Activated gamma-delta T cell (primary cell): ENCODE measurements at regions not wholly inside any gene's neighbourhood (a gene's known extent, or its start where the extent isn't known, plus 50 kb on each side); places are given as distances from the start of the nearest gene placed in this dataset.
"Not testable (repeated sequence)": the region's sequence is repeated elsewhere in the genome, so short reads cannot be mapped to it uniquely, and the experiment has no call there.

Experiments
- DNase-seq: peaks from one replicate; lab custom pipeline; 2025; lab: John Stamatoyannopoulos, UW

DNA sequence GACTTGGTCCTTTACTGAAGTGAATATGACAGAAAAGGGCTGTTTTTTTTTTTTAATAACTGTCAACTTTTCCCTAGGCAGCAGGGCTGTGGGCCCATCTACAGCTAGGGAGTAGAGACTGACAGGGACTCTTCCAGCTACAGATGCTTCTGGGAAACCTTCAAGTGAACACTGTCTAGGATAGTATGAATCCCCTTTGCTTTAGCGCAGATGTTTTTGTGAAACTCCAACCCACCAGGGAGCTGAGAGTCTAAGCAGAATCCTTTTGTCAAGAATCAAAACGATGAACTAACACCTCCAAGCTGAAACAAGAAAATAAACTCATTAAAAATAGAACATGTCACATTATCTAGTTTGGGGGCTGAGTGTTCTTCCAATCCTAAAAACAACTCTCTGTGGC, 219.7 kb upstream of the FGF13 start:
- no peak for DNase-seq

GRCh38 chrX:138930583-138930945, 219.0 kb upstream of the FGF13 start:
- no peak for DNase-seq

GRCh38 chrX:138929926-138930582, 218.5 kb upstream of the FGF13 start:
- DNase-seq, result no peak

DNA sequence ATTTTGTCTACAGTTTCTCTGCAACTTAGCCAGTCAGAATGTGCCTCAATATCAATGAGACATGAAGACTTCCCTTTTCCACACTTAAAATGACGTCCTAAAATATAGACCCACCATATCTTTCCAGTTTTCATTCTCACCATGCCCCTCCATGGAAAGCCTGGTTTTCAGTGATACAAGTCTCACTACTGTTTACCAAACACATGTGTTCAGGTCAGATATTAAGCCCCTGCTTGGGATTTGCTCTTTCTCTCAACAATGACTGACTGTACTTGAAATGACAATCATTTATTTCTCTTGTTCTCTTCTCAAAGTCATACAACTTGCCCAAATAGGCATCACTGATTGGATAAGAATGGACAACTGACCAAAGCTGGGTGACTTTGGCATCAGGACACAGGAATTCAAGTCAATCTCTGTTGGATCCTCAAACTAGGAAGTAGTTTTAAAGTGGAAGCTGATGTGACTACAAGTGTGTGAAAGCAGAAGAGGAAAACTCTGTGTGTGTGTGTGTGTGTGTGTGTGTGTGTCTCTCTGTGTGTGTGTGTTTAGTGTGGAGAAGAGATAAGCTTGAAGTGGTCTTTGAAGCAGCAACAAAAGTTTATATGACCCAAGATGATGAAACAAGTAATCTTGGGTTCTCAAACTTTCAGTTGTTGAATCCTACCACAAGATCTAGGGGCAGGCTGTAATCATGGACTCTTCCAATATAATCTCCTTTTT, 217.4 kb upstream of the FGF13 start:
- DNase-seq, result no peak

GRCh38 chrX:138925330-138925729, 213.8 kb upstream of the FGF13 start:
- DNase-seq, result no peak

DNA sequence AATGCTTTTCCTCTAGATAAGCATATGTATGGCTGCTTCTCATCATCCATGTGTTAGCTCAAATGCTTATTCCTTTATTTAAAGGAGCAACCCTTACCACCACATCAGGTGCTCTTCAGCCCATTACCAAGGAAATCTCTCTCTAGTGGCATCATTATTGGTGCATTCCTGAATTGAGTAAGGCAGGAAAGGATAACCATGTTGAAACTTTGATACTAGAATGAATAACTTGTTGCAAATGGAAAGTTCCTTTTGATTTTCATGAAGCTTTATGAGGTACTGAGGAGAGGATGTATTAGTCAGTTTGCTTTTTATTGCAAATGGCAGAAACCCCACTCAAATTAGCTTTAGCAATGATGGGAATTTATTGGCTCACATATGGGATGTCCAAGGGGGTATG, 212.3 kb upstream of the FGF13 start:
- DNase-seq, result no peak

GRCh38 chrX:138921031-138921430, 209.5 kb upstream of the FGF13 start:
- DNase-seq, result no peak

GRCh38 chrX:138917781-138918180, 206.3 kb upstream of the FGF13 start:
- no peak for DNase-seq

DNA sequence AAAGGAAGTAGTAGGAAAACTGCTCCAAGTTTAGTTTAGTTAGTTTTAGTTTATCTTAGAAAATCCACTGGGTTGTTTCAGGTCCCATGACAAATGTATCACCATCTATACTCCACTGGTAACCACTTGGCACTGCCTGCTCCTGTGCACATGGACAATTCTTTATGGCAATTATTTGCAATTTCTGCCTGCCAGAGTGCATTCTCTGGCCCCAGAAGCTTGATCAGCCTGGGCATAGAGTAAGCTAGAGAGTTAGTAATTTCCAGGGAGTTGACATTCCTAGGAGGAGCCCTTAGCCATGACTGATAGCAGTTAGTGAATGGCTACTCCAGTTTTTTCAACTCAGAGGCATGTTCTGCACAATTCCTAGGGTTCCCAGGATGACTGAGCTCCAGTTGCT, 203.2 kb upstream of the FGF13 start:
- DNase-seq, result no peak

DNA sequence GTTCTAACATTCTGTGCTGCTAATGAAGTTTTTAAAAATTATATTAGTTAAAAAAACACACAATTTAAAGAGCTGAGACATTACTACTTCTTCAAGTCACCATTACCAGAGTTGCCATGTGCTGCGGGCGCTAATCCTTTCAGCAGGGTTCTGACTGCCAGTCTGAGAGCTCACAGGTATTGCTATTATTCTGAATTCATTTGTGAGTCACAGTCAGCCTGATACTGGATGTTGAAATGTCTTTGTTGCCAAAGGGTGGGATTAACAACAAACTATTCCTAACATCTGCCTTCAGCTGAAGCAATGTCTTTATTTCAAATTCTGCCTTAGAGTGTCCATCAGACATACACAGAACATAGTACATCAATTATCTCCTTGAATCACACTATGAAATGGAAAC, 197.1 kb upstream of the FGF13 start:
- no peak for DNase-seq

DNA sequence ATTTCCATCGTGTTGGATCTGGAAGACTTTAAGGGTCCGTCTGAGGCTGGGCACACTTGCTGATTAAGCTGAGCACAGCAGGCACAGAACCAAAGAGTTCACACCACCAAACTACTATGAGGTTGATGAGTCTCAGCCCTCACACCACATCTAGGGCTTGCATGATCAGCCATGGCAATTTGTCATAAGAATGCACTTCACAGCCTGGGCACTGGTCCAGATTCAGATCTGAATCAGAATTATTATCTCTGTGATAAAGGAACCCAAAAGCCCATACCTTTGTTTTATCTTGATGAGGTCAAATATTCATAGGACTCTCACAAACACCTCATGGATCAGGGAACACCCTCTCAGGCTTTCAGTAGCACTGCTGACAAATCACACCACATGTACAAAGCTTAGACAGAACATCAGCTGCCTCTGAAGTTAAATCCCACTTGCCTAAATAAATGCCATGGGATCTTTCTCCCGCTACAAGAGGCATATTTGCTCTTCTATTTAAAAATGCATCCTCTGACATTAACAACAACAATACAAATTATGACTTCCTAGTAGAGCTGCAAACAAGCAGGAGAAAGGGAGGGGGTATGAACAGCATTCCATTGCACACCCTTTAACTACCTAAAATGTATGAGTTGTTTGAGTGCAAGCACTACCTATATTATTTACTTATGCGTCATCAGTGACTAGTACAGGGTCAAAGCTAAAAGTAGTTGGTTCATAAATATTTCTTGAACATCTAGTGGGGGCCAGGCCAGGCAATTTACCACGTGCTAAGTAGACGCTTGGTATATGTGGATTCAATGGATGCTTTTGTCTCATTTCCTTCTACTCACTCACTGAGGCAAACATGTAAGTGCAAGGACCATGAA, 186.3 kb upstream of the FGF13 start:
- no peak for DNase-seq

GRCh38 chrX:138890491-138890890, 179.0 kb upstream of the FGF13 start:
- no peak for DNase-seq

- no peak for DNase-seq
Observed at GRCh38 chrX:138889149-138889548, 177.6 kb upstream of the FGF13 start.

- no peak for DNase-seq
Observed at GRCh38 chrX:138886769-138887168, 175.3 kb upstream of the FGF13 start.

DNA sequence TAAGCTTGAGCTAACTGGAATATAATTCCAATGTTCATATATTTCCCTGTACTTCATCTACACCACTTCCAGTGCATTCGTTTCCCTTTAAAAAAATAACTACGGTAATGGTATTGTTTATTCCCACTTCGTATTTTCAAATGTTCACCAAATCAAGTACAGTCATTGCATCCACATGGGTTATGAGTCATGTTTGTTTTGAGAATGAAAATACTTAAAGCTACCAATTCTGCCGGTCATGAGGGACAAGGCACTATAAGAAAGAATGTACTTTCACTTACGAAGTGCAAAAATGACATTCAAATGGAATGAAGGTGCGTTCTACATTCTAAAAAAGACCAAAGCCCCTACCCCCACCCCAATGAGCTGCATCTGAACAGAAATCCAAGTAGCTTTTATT, 174.4 kb upstream of the FGF13 start:
- no peak for DNase-seq

- not testable (repeated sequence) for DNase-seq
Observed at GRCh38 chrX:138880293-138880692, 168.8 kb upstream of the FGF13 start.

GRCh38 chrX:138877746-138878145, 166.2 kb upstream of the FGF13 start:
- DNase-seq, result no peak

DNA sequence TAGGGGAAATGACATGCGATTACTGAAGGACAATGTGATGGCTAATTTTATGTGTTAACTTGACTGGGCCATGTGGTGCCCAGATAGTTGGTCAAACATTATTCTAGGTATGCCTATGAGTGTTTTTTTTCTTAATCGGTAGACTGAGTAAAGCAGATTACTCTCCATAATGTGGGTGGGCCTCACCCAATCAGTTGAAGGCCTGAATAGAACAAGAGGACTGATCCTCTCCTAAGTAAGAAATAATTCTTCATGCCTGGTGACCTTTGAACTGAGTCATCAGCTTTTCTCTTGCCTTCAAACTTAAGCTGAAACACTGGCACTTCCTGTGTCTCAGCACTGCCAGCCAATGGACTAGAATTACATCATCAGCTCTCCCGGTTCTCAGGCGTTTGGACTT, 164.0 kb upstream of the FGF13 start:
- no peak for DNase-seq

GRCh38 chrX:138874271-138874935, 162.9 kb upstream of the FGF13 start:
- no peak for DNase-seq

GRCh38 chrX:138873640-138874039, 162.1 kb upstream of the FGF13 start:
- DNase-seq, result not testable (repeated sequence)

GRCh38 chrX:138872537-138872936, 161.0 kb upstream of the FGF13 start:
- DNase-seq, result no peak

- DNase-seq, result no peak
Observed at GRCh38 chrX:138871739-138872138, 160.2 kb upstream of the FGF13 start.
